ENCODE measurements at regions not wholly inside any gene's neighbourhood (a gene's known extent, or its start where the extent isn't known, plus 50 kb on each side); places are given as distances from the start of the nearest gene placed in this dataset.

- H3K36me3 ChIP-seq (replicated peaks; ENCODE audit: insufficient read depth, low read length), result no peaks in the 10 kb centered on the region
- TF ChIP-seq EZH2 (optimal IDR thresholded peaks at IDR 0.05; ENCODE audit: low read depth, low read length), result no peak
- no peak for TF ChIP-seq CTCF (IDR thresholded peaks at IDR 0.05; ENCODE audit: low read length)
- no peak for TF ChIP-seq EZH2phosphoT487 (IDR thresholded peaks at IDR 0.05; ENCODE audit: low read length)
- H3K27ac ChIP-seq (ENCODE audit: low read length), result no peak overlapping the region
- no peak overlapping the region for H3K9ac ChIP-seq (ENCODE audit: low read length)
- H3K4me2 ChIP-seq (ENCODE audit: low read depth, low read length), result no peak overlapping the region
- no peaks in the 10 kb centered on the region for H3K27me3 ChIP-seq (replicated peaks; ENCODE audit: insufficient read depth, low read length)
- no peaks in the 10 kb centered on the region for H3K9me3 ChIP-seq (replicated peaks; ENCODE audit: insufficient read depth, low read length)
- H3K9me2 ChIP-seq (replicated peaks; ENCODE audit: insufficient read depth, low read length), result no peaks in the 10 kb centered on the region
- no peaks in the 10 kb centered on the region for H3F3A ChIP-seq (ENCODE audit: insufficient read depth, low read length)
- no peak overlapping the region for H3K4me3 ChIP-seq (ENCODE audit: low read length)
- DNase-seq, result no peak
- no peak overlapping the region for H2AFZ ChIP-seq (ENCODE audit: low read length)
- no peaks in the 10 kb centered on the region for H3K79me2 ChIP-seq (ENCODE audit: low read length)
- no peaks in the 10 kb centered on the region for H4K20me1 ChIP-seq (ENCODE audit: insufficient read depth, low read length)
- peaks cover 54% of the 10 kb centered on the region for H3K4me1 ChIP-seq (ENCODE audit: low read length)
Measured at GRCh38 chr11:35084817-35085440, 54.0 kb upstream of the CD44 start.

GRCh38 chr11:35085531-35086165, 53.3 kb upstream of the CD44 start:
- H3K9me3 ChIP-seq (replicated peaks; ENCODE audit: insufficient read depth, low read length), result no peaks in the 10 kb centered on the region
- H4K20me1 ChIP-seq (ENCODE audit: insufficient read depth, low read length), result no peaks in the 10 kb centered on the region
- no peak for DNase-seq
- no peak overlapping the region for H3K4me2 ChIP-seq (ENCODE audit: low read depth, low read length)
- H3F3A ChIP-seq (ENCODE audit: insufficient read depth, low read length), result no peaks in the 10 kb centered on the region
- no peaks in the 10 kb centered on the region for H3K9me2 ChIP-seq (replicated peaks; ENCODE audit: insufficient read depth, low read length)
- no peak overlapping the region for H2AFZ ChIP-seq (ENCODE audit: low read length)
- no peak overlapping the region for H3K4me3 ChIP-seq (ENCODE audit: low read length)
- no peaks in the 10 kb centered on the region for H3K27me3 ChIP-seq (replicated peaks; ENCODE audit: insufficient read depth, low read length)
- no peak overlapping the region for H3K27ac ChIP-seq (ENCODE audit: low read length)
- no peak overlapping the region for H3K9ac ChIP-seq (ENCODE audit: low read length)
- H3K79me2 ChIP-seq (ENCODE audit: low read length), result no peaks in the 10 kb centered on the region
- TF ChIP-seq CTCF (IDR thresholded peaks at IDR 0.05; ENCODE audit: low read length) (no peak), EZH2 (optimal IDR thresholded peaks at IDR 0.05; ENCODE audit: low read depth, low read length) (no peak), EZH2phosphoT487 (IDR thresholded peaks at IDR 0.05; ENCODE audit: low read length) (no peak)
- H3K4me1 ChIP-seq (ENCODE audit: low read length), result peaks cover 58% of the 10 kb centered on the region
- no peaks in the 10 kb centered on the region for H3K36me3 ChIP-seq (replicated peaks; ENCODE audit: insufficient read depth, low read length)

- Histone ChIP-seq H3K36me3 (replicated peaks; ENCODE audit: insufficient read depth, low read length) (no peaks in the 10 kb centered on the region), H3K27ac (ENCODE audit: low read length) (no peak overlapping the region), H3K4me2 (ENCODE audit: low read depth, low read length) (no peak overlapping the region)
Measured at GRCh38 chr11:35087648-35088047, 51.3 kb upstream of the CD44 start.

More at GRCh38 chr11:35087648-35088047, 51.3 kb upstream of the CD44 start:
- Histone ChIP-seq H3K79me2 (ENCODE audit: low read length) (no peaks in the 10 kb centered on the region), H3K9me3 (replicated peaks; ENCODE audit: insufficient read depth, low read length) (no peaks in the 10 kb centered on the region), H3K4me3 (ENCODE audit: low read length) (no peak overlapping the region), H3K27me3 (replicated peaks; ENCODE audit: insufficient read depth, low read length) (no peaks in the 10 kb centered on the region), H3K9ac (ENCODE audit: low read length) (no peak overlapping the region), H3F3A (ENCODE audit: insufficient read depth, low read length) (no peaks in the 10 kb centered on the region), H4K20me1 (ENCODE audit: insufficient read depth, low read length) (no peaks in the 10 kb centered on the region), H2AFZ (ENCODE audit: low read length) (peak overlapping the region; percentile 36), H3K4me1 (ENCODE audit: low read length) (peaks cover 52% of the 10 kb centered on the region), H3K9me2 (replicated peaks; ENCODE audit: insufficient read depth, low read length) (no peaks in the 10 kb centered on the region)
- TF ChIP-seq EZH2phosphoT487 (IDR thresholded peaks at IDR 0.05; ENCODE audit: low read length), result no peak
- no peak for TF ChIP-seq EZH2 (optimal IDR thresholded peaks at IDR 0.05; ENCODE audit: low read depth, low read length)
- no peak for TF ChIP-seq CTCF (IDR thresholded peaks at IDR 0.05; ENCODE audit: low read length)
- DNase-seq, result no peak
